ENCODE measurements at regions not wholly inside any gene's neighbourhood (a gene's known extent, or its start where the extent isn't known, plus 50 kb on each side); places are given as distances from the start of the nearest gene placed in this dataset.

GRCh38 chr10:128922619-128923196 is 544.3 kb upstream of the MGMT start:
- DNase-seq: no peak

- DNase-seq: no peak
Measured at GRCh38 chr10:128924918-128925317, 542.1 kb upstream of the MGMT start.

- no peak for DNase-seq
Measured at GRCh38 chr10:128926711-128927110, 540.3 kb upstream of the MGMT start.

- no peak for DNase-seq
Measured at GRCh38 chr10:128927497-128928161, 539.4 kb upstream of the MGMT start.

- no peak for DNase-seq
Measured at GRCh38 chr10:128928231-128928836, 538.7 kb upstream of the MGMT start.

GRCh38 chr10:128929131-128929530 is 537.9 kb upstream of the MGMT start:
- no peak for DNase-seq

- no peak for DNase-seq
Measured at GRCh38 chr10:128929767-128930166, 537.3 kb upstream of the MGMT start.

GRCh38 chr10:128930515-128930914 is 536.5 kb upstream of the MGMT start:
- no peak for DNase-seq

- no peak for DNase-seq
Measured at GRCh38 chr10:128932071-128932820, 534.8 kb upstream of the MGMT start.

GRCh38 chr10:128934492-128934891 is 532.5 kb upstream of the MGMT start:
- no peak for DNase-seq

- no peak for DNase-seq
Measured at GRCh38 chr10:128936392-128936791, 530.6 kb upstream of the MGMT start.

- no peak for DNase-seq
Measured at GRCh38 chr10:128938558-128938957, 528.5 kb upstream of the MGMT start.

GRCh38 chr10:128940081-128940480 is 527.0 kb upstream of the MGMT start:
- no peak for DNase-seq

- no peak for DNase-seq
Measured at GRCh38 chr10:128943111-128943510, 523.9 kb upstream of the MGMT start.

- DNase-seq: no peak
Measured at GRCh38 chr10:128945398-128945797, 521.6 kb upstream of the MGMT start.

GRCh38 chr10:128950159-128950915 is 516.7 kb upstream of the MGMT start:
- DNase-seq: no peak

- DNase-seq: no peak
Measured at GRCh38 chr10:128950916-128951275, 516.1 kb upstream of the MGMT start.

- DNase-seq: no peak
Measured at GRCh38 chr10:128952856-128953255, 514.2 kb upstream of the MGMT start.

GRCh38 chr10:128956149-128956548 is 510.9 kb upstream of the MGMT start:
- DNase-seq: no peak

- DNase-seq: no peak
Measured at GRCh38 chr10:128957221-128957620, 509.8 kb upstream of the MGMT start.

- DNase-seq: no peak
Measured at GRCh38 chr10:128958834-128959690, 508.0 kb upstream of the MGMT start.

GRCh38 chr10:128959746-128960145 is 507.3 kb upstream of the MGMT start:
- DNase-seq: no peak
